Caco-2 (cell line): ENCODE measurements at regions not wholly inside any gene's neighbourhood (a gene's known extent, or its start where the extent isn't known, plus 50 kb on each side); places are given as distances from the start of the nearest gene placed in this dataset.

Source experiments
- BruUV-seq: library from RNA; stranded (reverse); fragments of 400-500 nt; replicated peaks from 2 replicates; lab custom pipeline; 2021; lab: Mats Ljungman, UMichigan
- CTCF ChIA-PET: fragments of 300-600 bp; sonication (Branson Sonifier 250); formaldehyde crosslinking; loops from one replicate; lab custom pipeline; 2022; ENCODE audit warnings: antibody characterized with exemption; lab: Charles Lee
- POLR2A ChIA-PET: fragments of 300-600 bp; sonication (Branson Sonifier 250); formaldehyde crosslinking; loops from one replicate; lab custom pipeline; 2022; ENCODE audit warnings: antibody characterized with exemption; lab: Charles Lee
- DNase-seq, 2 experiments: peaks; one replicate each; pipeline versions ENCODE4 v3.0.0 to v3.0.0-alpha.2; 2020 to 2022
- H3K27me3 ChIP-seq: replicated peaks from 2 replicates; pipeline ENCODE4 v1.6.0; 2011; ENCODE audit warnings: low read length; ENCODE audit not compliant: control insufficient read depth, insufficient read depth
- H3K36me3 ChIP-seq: 2 replicates; pipeline ENCODE4 v1.5.1; 2011; ENCODE audit warnings: low read length; ENCODE audit not compliant: control insufficient read depth, insufficient read depth
- H3K4me1 ChIP-seq: fragments of 250-450 bp; sonication (Bioruptor Pico); 2 replicates; pipeline ENCODE4 v1.5.1; 2020; ENCODE audit warnings: mild to moderate bottlenecking
- H3K4me3 ChIP-seq: 2 replicates; pipeline ENCODE4 v1.5.1; 2011; ENCODE audit warnings: low read depth, mild to moderate bottlenecking, control low read depth, low read length
- H3K9me3 ChIP-seq: fragments of 250-450 bp; sonication (Bioruptor Pico); 2 replicates; pipeline ENCODE4 v1.5.1; 2020; ENCODE audit warnings: mild to moderate bottlenecking, moderate library complexity
- H3K27ac Mint-ChIP-seq: one replicate; pipeline ENCODE4 v1.8.0; 2022; ENCODE audit warnings: mixed read lengths; ENCODE audit not compliant: unreplicated experiment
- H3K27me3 Mint-ChIP-seq: one replicate; pipeline ENCODE4 v1.8.0; 2022; ENCODE audit warnings: mixed read lengths; ENCODE audit not compliant: insufficient read depth, unreplicated experiment
- H3K36me3 Mint-ChIP-seq: one replicate; pipeline ENCODE4 v1.8.0; 2022; ENCODE audit warnings: mild to moderate bottlenecking, mixed read lengths; ENCODE audit not compliant: insufficient read depth, unreplicated experiment
- H3K4me1 Mint-ChIP-seq: one replicate; pipeline ENCODE4 v1.8.0; 2022; ENCODE audit warnings: low read depth, mixed read lengths; ENCODE audit not compliant: unreplicated experiment
- H3K4me3 Mint-ChIP-seq: one replicate; pipeline ENCODE4 v1.8.0; 2022; ENCODE audit warnings: mild to moderate bottlenecking, moderate library complexity, mixed read lengths; ENCODE audit not compliant: unreplicated experiment
- H3K9me3 Mint-ChIP-seq: one replicate; pipeline ENCODE4 v1.8.0; 2022; ENCODE audit warnings: mixed read lengths; ENCODE audit not compliant: unreplicated experiment
- intact Hi-C: fragments of 100-400 bp; cut with micrococcal nuclease; formaldehyde crosslinking; loops from one replicate; pipeline ENCODE4 v1.10.0; 2022; ENCODE audit not compliant: unreplicated experiment
- TF ChIP-seq, protein P1 (sequence below), 2 experiments: fragments of 200-600 bp in 1 of 2; IDR thresholded peaks; 1 replicate in 1 of 2; 2 replicates in 1 of 2; pipeline versions ENCODE4 v1.5.1 to v1.8.0; 2011 to 2022; ENCODE audit warnings: antibody characterized with exemption in 1 of 2, control low read depth in 1 of 2, inconsistent platforms in 1 of 2, low read depth in 1 of 2, low read length in 1 of 2, mild to moderate bottlenecking in 1 of 2, moderate library complexity in 1 of 2; ENCODE audit not compliant: insufficient read depth in 1 of 2, severe bottlenecking in 1 of 2, unreplicated experiment in 1 of 2

DNA sequence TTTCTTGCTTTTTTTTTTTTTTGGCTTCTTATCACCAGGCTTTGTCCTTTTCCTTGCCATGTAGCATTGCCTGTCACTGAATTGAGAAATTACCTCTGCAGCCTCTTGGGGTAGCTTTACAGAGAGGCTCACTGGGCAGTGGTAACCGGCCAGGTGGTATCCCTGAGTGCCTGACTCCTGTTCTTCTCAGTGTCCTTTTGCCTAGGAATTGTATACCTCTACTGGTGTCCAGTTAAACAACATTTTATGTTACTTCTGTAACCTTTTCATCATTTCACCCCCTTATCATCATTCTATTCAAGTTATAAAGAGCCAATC, 523.9 kb downstream of the BCL11A start:
- H3K4me3 Mint-ChIP-seq: no peak overlapping the region
- TF ChIP-seq, protein P1, sequence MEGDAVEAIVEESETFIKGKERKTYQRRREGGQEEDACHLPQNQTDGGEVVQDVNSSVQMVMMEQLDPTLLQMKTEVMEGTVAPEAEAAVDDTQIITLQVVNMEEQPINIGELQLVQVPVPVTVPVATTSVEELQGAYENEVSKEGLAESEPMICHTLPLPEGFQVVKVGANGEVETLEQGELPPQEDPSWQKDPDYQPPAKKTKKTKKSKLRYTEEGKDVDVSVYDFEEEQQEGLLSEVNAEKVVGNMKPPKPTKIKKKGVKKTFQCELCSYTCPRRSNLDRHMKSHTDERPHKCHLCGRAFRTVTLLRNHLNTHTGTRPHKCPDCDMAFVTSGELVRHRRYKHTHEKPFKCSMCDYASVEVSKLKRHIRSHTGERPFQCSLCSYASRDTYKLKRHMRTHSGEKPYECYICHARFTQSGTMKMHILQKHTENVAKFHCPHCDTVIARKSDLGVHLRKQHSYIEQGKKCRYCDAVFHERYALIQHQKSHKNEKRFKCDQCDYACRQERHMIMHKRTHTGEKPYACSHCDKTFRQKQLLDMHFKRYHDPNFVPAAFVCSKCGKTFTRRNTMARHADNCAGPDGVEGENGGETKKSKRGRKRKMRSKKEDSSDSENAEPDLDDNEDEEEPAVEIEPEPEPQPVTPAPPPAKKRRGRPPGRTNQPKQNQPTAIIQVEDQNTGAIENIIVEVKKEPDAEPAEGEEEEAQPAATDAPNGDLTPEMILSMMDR (IDR thresholded peaks at IDR 0.05; ENCODE audit: insufficient read depth in 1 of 2, low read depth in 1 of 2, low read length in 1 of 2, severe bottlenecking in 1 of 2, unreplicated experiment in 1 of 2): no peak
- no TSS peak for BruUV-seq
- POLR2A ChIA-PET: no interaction called here
- no peaks in the 10 kb centered on the region for H3K36me3 Mint-ChIP-seq
- H3K27me3 ChIP-seq: no peaks in the 10 kb centered on the region
- peaks cover 22% of the 10 kb centered on the region for H3K9me3 Mint-ChIP-seq
- CTCF ChIA-PET: interaction anchor here (0.7 to 1.3 kb wide), 2 partner anchors 22 to 62 kb away, joined by 3 read pairs; no protein-coding TSS in a partner anchor
- peaks cover 3% of the 10 kb centered on the region; the same call in 1 of the 2 replicates for H3K9me3 ChIP-seq
- H3K4me1 ChIP-seq: no peaks in the 10 kb centered on the region
- no peak overlapping the region for H3K4me3 ChIP-seq
- H3K27ac Mint-ChIP-seq: no peak overlapping the region
- no peaks in the 10 kb centered on the region for H3K36me3 ChIP-seq
- H3K27me3 Mint-ChIP-seq: no peaks in the 10 kb centered on the region
- DNase-seq: no peak
- no peaks in the 10 kb centered on the region for H3K4me1 Mint-ChIP-seq
- intact Hi-C loops: no loop called here

DNA sequence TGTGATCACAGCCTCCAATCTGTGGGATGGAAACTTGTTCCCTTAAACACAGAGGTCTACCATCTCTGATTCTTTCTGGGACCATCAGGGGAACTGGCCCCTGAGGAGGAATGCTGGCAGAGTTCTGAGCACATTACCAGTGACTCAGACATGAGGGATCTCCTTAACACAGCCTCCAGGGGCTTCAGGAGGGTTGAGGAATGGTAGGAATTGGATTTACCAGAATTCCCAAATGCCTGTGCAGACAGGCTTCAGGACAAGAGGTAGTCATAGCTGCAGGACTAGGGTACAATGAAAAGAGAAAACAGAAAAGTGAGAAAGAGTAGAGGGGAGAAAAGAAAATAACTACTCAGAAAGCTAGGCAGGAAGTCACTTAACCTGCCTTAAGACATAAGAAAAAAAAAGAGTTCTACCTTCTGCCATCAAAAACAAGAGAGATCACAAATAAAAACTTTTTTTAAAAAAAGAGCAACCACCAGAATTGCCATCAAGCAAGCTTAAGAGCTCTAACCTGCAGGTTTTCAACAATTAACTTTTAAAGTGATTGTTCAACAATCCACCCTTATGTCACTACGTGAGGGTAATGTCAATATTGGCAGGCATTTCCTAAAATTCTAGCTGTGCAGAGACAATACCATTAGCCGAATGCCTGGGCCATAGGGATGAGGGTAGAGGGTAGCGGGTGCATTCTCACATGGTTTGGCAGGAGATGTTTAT, 524.4 kb downstream of the BCL11A start:
- ChIA-PET POLR2A (no interaction called here), CTCF (interaction anchor here (0.7 to 1.3 kb wide), 2 partner anchors 22 to 63 kb away, joined by 3 read pairs; no protein-coding TSS in a partner anchor)
- no peaks in the 10 kb centered on the region for H3K27me3 Mint-ChIP-seq
- no peaks in the 10 kb centered on the region for H3K4me1 Mint-ChIP-seq
- H3K27ac Mint-ChIP-seq: no peak overlapping the region
- H3K4me1 ChIP-seq: no peaks in the 10 kb centered on the region
- peaks cover 22% of the 10 kb centered on the region for H3K9me3 Mint-ChIP-seq
- no peaks in the 10 kb centered on the region for H3K27me3 ChIP-seq
- TF ChIP-seq, protein P1 (IDR thresholded peaks at IDR 0.05; ENCODE audit: insufficient read depth in 1 of 2, low read depth in 1 of 2, low read length in 1 of 2, severe bottlenecking in 1 of 2, unreplicated experiment in 1 of 2): no peak
- H3K36me3 Mint-ChIP-seq: no peaks in the 10 kb centered on the region
- no peaks in the 10 kb centered on the region for H3K36me3 ChIP-seq
- intact Hi-C loops: no loop called here
- H3K9me3 ChIP-seq: no peaks in the 10 kb centered on the region; the same call in 1 of the 2 replicates
- no TSS peak for BruUV-seq
- H3K4me3 ChIP-seq: no peak overlapping the region
- no peak for DNase-seq
- H3K4me3 Mint-ChIP-seq: no peak overlapping the region

DNA sequence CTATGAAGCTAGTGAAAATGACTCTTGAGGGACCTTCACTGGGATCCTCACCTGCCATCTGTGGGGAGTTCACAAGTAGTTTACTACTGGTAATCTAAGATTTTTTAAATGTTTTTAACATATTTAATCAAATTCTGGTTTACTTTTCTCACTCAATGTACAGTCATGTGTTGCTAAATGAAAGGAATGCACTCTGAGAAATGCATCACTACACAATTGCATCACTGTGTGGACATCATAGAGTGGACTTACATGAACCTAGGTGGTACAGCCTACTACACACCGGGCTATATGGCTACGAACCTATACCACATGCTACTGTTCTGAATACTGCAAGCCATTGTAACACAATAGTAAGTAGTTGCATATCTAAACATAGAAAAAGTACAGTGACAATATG, 528.0 kb downstream of the BCL11A start:
- Histone ChIP-seq H3K4me1 (no peaks in the 10 kb centered on the region), H3K36me3 (no peaks in the 10 kb centered on the region), H3K4me3 (no peak overlapping the region), H3K9me3 (no peaks in the 10 kb centered on the region), H3K27me3 (no peaks in the 10 kb centered on the region)
- DNase-seq: no peak
- H3K4me3 Mint-ChIP-seq: no peak overlapping the region
- no TSS peak for BruUV-seq
- peaks cover 2% of the 10 kb centered on the region for H3K9me3 Mint-ChIP-seq
- H3K27ac Mint-ChIP-seq: no peak overlapping the region
- CTCF ChIA-PET: no interaction called here
- no peaks in the 10 kb centered on the region for H3K36me3 Mint-ChIP-seq
- no peaks in the 10 kb centered on the region for H3K27me3 Mint-ChIP-seq
- POLR2A ChIA-PET: no interaction called here
- intact Hi-C loops: no loop called here
- TF ChIP-seq, protein P1 (IDR thresholded peaks at IDR 0.05; ENCODE audit: insufficient read depth in 1 of 2, low read depth in 1 of 2, low read length in 1 of 2, severe bottlenecking in 1 of 2, unreplicated experiment in 1 of 2): no peak
- no peaks in the 10 kb centered on the region for H3K4me1 Mint-ChIP-seq
